ENCODE measurements at regions not wholly inside any gene's neighbourhood (a gene's known extent, or its start where the extent isn't known, plus 50 kb on each side); places are given as distances from the start of the nearest gene placed in this dataset.

DNA sequence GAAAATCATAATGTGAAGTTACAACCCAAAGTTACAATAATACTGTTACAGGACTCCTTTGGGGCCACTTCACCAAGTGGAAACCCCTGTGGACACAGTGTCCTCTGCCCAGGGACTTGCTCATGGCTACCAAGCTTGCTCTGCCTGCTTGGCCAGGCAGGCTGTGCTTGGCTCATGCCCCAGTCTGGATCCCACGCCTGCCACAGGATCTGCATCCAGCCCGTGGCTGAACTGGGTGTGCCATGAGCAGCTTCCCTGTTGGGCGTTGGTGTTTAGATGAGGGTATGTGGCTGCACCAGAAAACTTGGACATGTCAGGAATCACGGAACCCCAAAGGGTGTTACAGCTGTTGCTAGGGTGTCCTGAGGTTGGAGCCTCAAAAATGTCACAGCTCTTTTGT, 820.9 kb downstream of the SLC6A15 start:
- TF ChIP-seq POLR2AphosphoS5 (IDR thresholded peaks at IDR 0.05; ENCODE audit: low read depth, low read length) (no peak), SIN3A (IDR thresholded peaks at IDR 0.05; ENCODE audit: borderline replicate concordance, insufficient read depth, low read length) (no peak)

Data from PFSK-1 (cell line).